HCT116 (cell line): ENCODE measurements at regions not wholly inside any gene's neighbourhood (a gene's known extent, or its start where the extent isn't known, plus 50 kb on each side); places are given as distances from the start of the nearest gene placed in this dataset.
A peak's percentile ranks its signal among the peaks of the same experiment; 100 is the strongest.

Experiments
- ATAC-seq: fragments of 200-7000 bp; cut with Tn5 transposase; 2 replicates; pipeline ENCODE4 v1.9.1; 2020; ENCODE audit warnings: mild to moderate bottlenecking, moderate library complexity
- BruUV-seq: library from RNA; stranded (reverse); fragments of 400-500 nt; replicated peaks from 2 replicates; lab custom pipeline; 2021; lab: Mats Ljungman, UMichigan
- CTCF ChIA-PET: fragments of 300-600 bp; sonication (Branson Sonifier 250); formaldehyde crosslinking; loops from one replicate; lab custom pipeline; 2021; ENCODE audit warnings: antibody characterized with exemption; lab: Charles Lee
- POLR2A ChIA-PET: fragments of 300-600, 350-600 bp; sonication (Branson Sonifier 250); formaldehyde crosslinking; loops from one replicate; lab custom pipeline; 2021; ENCODE audit warnings: antibody characterized with exemption; lab: Charles Lee
- RAD21 ChIA-PET, 2 experiments: fragments of 300-600 bp; sonication (Branson Sonifier 250); formaldehyde crosslinking; loops; one replicate each; lab custom pipeline; 2023; ENCODE audit warnings: low total read pairs in 2 of 2; ENCODE audit not compliant: uncharacterized antibody in 2 of 2, unreplicated experiment in 2 of 2, low non-redundant PET in 1 of 2; lab: Charles Lee
- DNase-seq: peaks from one replicate; pipeline ENCODE4 v3.0.0-alpha.2; 2010; ENCODE audit warnings: low read depth, low spot score
- H2AFZ ChIP-seq: fragments of 200-600 bp; shearing (Covaris generic), sonication (generic); 2 replicates; pipeline ENCODE4 v1.6.1; 2017; ENCODE audit warnings: low read depth, mixed run types, mixed read lengths, antibody characterized with exemption, low read length; ENCODE audit not compliant: poor library complexity, severe bottlenecking
- H3K27ac ChIP-seq: 2 replicates; pipeline ENCODE4 v1.5.1; 2012; ENCODE audit warnings: low read depth, low read length
- H3K27me3 ChIP-seq: fragments of 200-600 bp; sonication (generic); 2 replicates; pipeline ENCODE4 v1.6.1; 2016; ENCODE audit warnings: mixed run types, low read length, mixed read lengths; ENCODE audit not compliant: insufficient read depth
- H3K36me3 ChIP-seq, 2 experiments: fragments of 200-500 bp in 1 of 2; fragments of 200-600 bp in 1 of 2; sonication (Bioruptor generic) in 1 of 2; sonication (generic) in 1 of 2; 2 replicates each; pipeline versions ENCODE4 v1.5.1 to v1.6.1; 2014 to 2016; ENCODE audit warnings: low read length in 2 of 2, inconsistent platforms in 1 of 2, mixed read lengths in 1 of 2, mixed run types in 1 of 2; ENCODE audit not compliant: insufficient read depth in 2 of 2, control insufficient read depth in 1 of 2
- H3K4me1 ChIP-seq, 2 experiments: fragments of 200-600 bp in 1 of 2; sonication (generic) in 1 of 2; 2 replicates each; pipeline versions ENCODE4 v1.5.1 to v1.6.1; 2012 to 2017; ENCODE audit warnings: low read length in 2 of 2, inconsistent platforms in 1 of 2, mild to moderate bottlenecking in 1 of 2, mixed read lengths in 1 of 2, mixed run types in 1 of 2, moderate library complexity in 1 of 2; ENCODE audit not compliant: insufficient read depth in 2 of 2, control insufficient read depth in 1 of 2
- H3K4me2 ChIP-seq: fragments of 200-600 bp; sonication (generic); 2 replicates; pipeline ENCODE4 v1.6.1; 2017; ENCODE audit warnings: mixed run types, low read length, mixed read lengths
- H3K4me3 ChIP-seq, 2 experiments: fragments of 200-600 bp in 1 of 2; sonication (generic) in 1 of 2; replicated peaks in 1 of 2; 2 replicates each; pipeline ENCODE4 v1.5.1; 2011 to 2016; ENCODE audit warnings: low read length in 2 of 2, control low read depth in 1 of 2, low read depth in 1 of 2, mild to moderate bottlenecking in 1 of 2, mixed read lengths in 1 of 2, mixed run types in 1 of 2
- H3K79me2 ChIP-seq: fragments of 200-600 bp; sonication (generic); 2 replicates; pipeline ENCODE4 v1.6.1; 2017; ENCODE audit warnings: mild to moderate bottlenecking, mixed run types, low read length, moderate library complexity, mixed read lengths; ENCODE audit not compliant: insufficient read depth
- H3K9ac ChIP-seq: fragments of 200-600 bp; sonication (generic); 2 replicates; pipeline ENCODE4 v1.6.1; 2016; ENCODE audit warnings: low read length, mixed read lengths
- H3K9me2 ChIP-seq: fragments of 200-600 bp; sonication (generic), shearing (Covaris generic); 2 replicates; pipeline ENCODE4 v1.6.1; 2017; ENCODE audit warnings: mixed run types, mild to moderate bottlenecking, moderate library complexity; ENCODE audit not compliant: insufficient read depth
- H3K9me3 ChIP-seq, 2 experiments: fragments of 200-500 bp in 1 of 2; fragments of 200-600 bp in 1 of 2; sonication (Bioruptor generic) in 1 of 2; sonication (generic) in 1 of 2; 2 replicates each; pipeline ENCODE4 v1.6.1; 2014 to 2017; ENCODE audit warnings: low read length in 2 of 2, mixed read lengths in 2 of 2, inconsistent platforms in 1 of 2, low read depth in 1 of 2, mild to moderate bottlenecking in 1 of 2, mixed run types in 1 of 2, moderate library complexity in 1 of 2; ENCODE audit not compliant: control insufficient read depth in 1 of 2, insufficient read depth in 1 of 2
- H4K20me1 ChIP-seq: fragments of 200-600 bp; sonication (generic), shearing (Covaris generic); 2 replicates; pipeline ENCODE4 v1.6.1; 2017; ENCODE audit warnings: mixed run types, mild to moderate bottlenecking, moderate library complexity; ENCODE audit not compliant: insufficient read depth
- CBX3 ChIP-seq: IDR thresholded peaks from 2 replicates; pipeline ENCODE4 v1.6.1; 2012; ENCODE audit warnings: low read depth
- CTCF ChIP-seq, 3 experiments: fragments of 200-600 bp in 1 of 3; sonication (generic) in 1 of 3; IDR thresholded peaks in 2 of 3; conservative IDR thresholded peaks in 1 of 3; 2 replicates each; pipeline ENCODE4 v1.5.1; 2012 to 2017; ENCODE audit warnings: low read depth in 2 of 3, low read length in 2 of 3, antibody characterized with exemption in 1 of 3, borderline replicate concordance in 1 of 3, control low read depth in 1 of 3, mild to moderate bottlenecking in 1 of 3, mixed read lengths in 1 of 3, mixed run types in 1 of 3, moderate library complexity in 1 of 3; ENCODE audit not compliant: insufficient read depth in 1 of 3
- EZH2 ChIP-seq: fragments of 200-600 bp; sonication (generic); IDR thresholded peaks from 2 replicates; pipeline ENCODE4 v1.6.1; 2017; ENCODE audit warnings: antibody characterized with exemption, mixed run types
- FOSL1 ChIP-seq: IDR thresholded peaks from 2 replicates; pipeline ENCODE4 v1.6.1; 2012; ENCODE audit warnings: low read depth
- JUND ChIP-seq: IDR thresholded peaks from 2 replicates; pipeline ENCODE4 v1.6.1; 2012
- RAD21 ChIP-seq: IDR thresholded peaks from 2 replicates; pipeline ENCODE4 v1.6.1; 2012; ENCODE audit warnings: low read depth, mild to moderate bottlenecking
- REST ChIP-seq: IDR thresholded peaks from 2 replicates; pipeline ENCODE4 v1.6.1; 2012; ENCODE audit warnings: low read depth
- SP1 ChIP-seq: IDR thresholded peaks from 2 replicates; pipeline ENCODE4 v1.6.1; 2012; ENCODE audit warnings: low read depth
- TCF7L2 ChIP-seq: IDR thresholded peaks from 2 replicates; pipeline ENCODE4 v1.7.0; 2011; ENCODE audit warnings: borderline replicate concordance, inconsistent platforms; ENCODE audit not compliant: insufficient read depth, insufficient read length; ENCODE audit errors: extremely low read depth
- YY1 ChIP-seq: IDR thresholded peaks from 2 replicates; pipeline ENCODE4 v1.6.1; 2011; ENCODE audit warnings: low read length, low read depth, moderate library complexity, mild to moderate bottlenecking; ENCODE audit not compliant: insufficient replicate concordance; ENCODE audit errors: extremely low read depth
- intact Hi-C: fragments of 100-400 bp; cut with micrococcal nuclease; formaldehyde crosslinking; loops from 2 replicates; pipeline ENCODE4 v1.10.0; 2022

- BruUV-seq = no TSS peak
- H3K36me3 ChIP-seq = no peaks in the 10 kb centered on the region
- RAD21 ChIA-PET = interaction anchor here in 1 of 2 experiments (0.5 kb wide), 1 partner anchor 310 kb away, joined by 3 read pairs; no protein-coding TSS in a partner anchor
Measured at GRCh38 chr9:86638109-86638508, 283.9 kb upstream of the TUT7 start.

GRCh38 chr9:86637515-86637914, 283.3 kb upstream of the TUT7 start:
- no peaks in the 10 kb centered on the region for H3K4me1 ChIP-seq
- peaks cover 17% of the 10 kb centered on the region; the same call in 1 of the 2 replicates for H3K27me3 ChIP-seq
- no peaks in the 10 kb centered on the region for H3K79me2 ChIP-seq
- TF ChIP-seq FOSL1 (no peak), TCF7L2 (no peak), REST (no peak), CTCF (IDR thresholded peaks at IDR 0.05 in 2 of 3, conservative IDR thresholded peaks at IDR 0.05 in 1 of 3; ENCODE audit: borderline replicate concordance in 1 of 3, insufficient read depth in 1 of 3, low read depth in 2 of 3, low read length in 2 of 3) (peak; percentile 35 to 88 (median 78); a peak in 5 of 6 replicates), CBX3 (no peak), YY1 (peak; percentile 57), RAD21 (peak; percentile 77)
- TF ChIP-seq, all 23 proteins: peak for 3
- no peaks in the 10 kb centered on the region for H3K9me2 ChIP-seq
- intact Hi-C loops = loop anchor here (5.0 kb wide), 2 partner anchors 360 to 685 kb away; no protein-coding TSS in a partner anchor
- H3K27ac ChIP-seq = no peak overlapping the region
- RAD21 ChIA-PET = no interaction called here
- H3K9ac ChIP-seq = no peak overlapping the region
- DNase-seq (no peak), ATAC-seq (peak; percentile 77)
- H4K20me1 ChIP-seq = no peaks in the 10 kb centered on the region
- no peaks in the 10 kb centered on the region for H3K36me3 ChIP-seq
- POLR2A ChIA-PET = no interaction called here
- CTCF ChIA-PET = interaction anchor here (0.6 to 2.5 kb wide), 13 partner anchors 9 to 685 kb away, joined by 3 to 10 read pairs (median 4); partner anchors contain the start of gene GAS1
- no peaks in the 10 kb centered on the region for H3K9me3 ChIP-seq
- no peak overlapping the region for H2AFZ ChIP-seq
- BruUV-seq = no TSS peak
- no peak overlapping the region for H3K4me3 ChIP-seq
- no peak overlapping the region for H3K4me2 ChIP-seq

More at GRCh38 chr9:86638109-86638508, 283.9 kb upstream of the TUT7 start:
- no peak for TF ChIP-seq JUND
- no peak for TF ChIP-seq FOSL1
- TF ChIP-seq SP1 = no peak
- TF ChIP-seq EZH2 = no peak
- POLR2A ChIA-PET = no interaction called here
- Histone ChIP-seq H3K4me3 (no peak overlapping the region), H3K9me2 (no peaks in the 10 kb centered on the region), H3K27me3 (peaks cover 19% of the 10 kb centered on the region), H4K20me1 (no peaks in the 10 kb centered on the region), H3K27ac (no peak overlapping the region), H3K9me3 (no peaks in the 10 kb centered on the region), H3K79me2 (no peaks in the 10 kb centered on the region), H2AFZ (no peak overlapping the region), H3K9ac (no peak overlapping the region), H3K4me2 (no peak overlapping the region), H3K4me1 (no peaks in the 10 kb centered on the region)
- ATAC-seq (no peak), DNase-seq (no peak)
- intact Hi-C loops = loop anchor here (5.0 kb wide), 2 partner anchors 359 to 684 kb away; no protein-coding TSS in a partner anchor
- CTCF ChIA-PET = interaction anchor here (0.7 to 2.5 kb wide), 11 partner anchors 9 to 684 kb away, joined by 3 to 10 read pairs (median 4); partner anchors contain the start of gene GAS1
